Ascending aorta (tissue), 2 donors: ENCODE measurements at regions not wholly inside any gene's neighbourhood (a gene's known extent, or its start where the extent isn't known, plus 50 kb on each side); places are given as distances from the start of the nearest gene placed in this dataset.

ENCODE experiments used
- DNase-seq, 2 donors: peaks; one replicate each; pipeline ENCODE4 v3.0.0-alpha.2; 2019; ENCODE audit warnings: low spot score in 2 of 2
- H3K27ac ChIP-seq, 2 donors: fragments of 200-600 bp; sonication (generic); one replicate each; pipeline ENCODE4 v1.5.1; 2016 to 2017; ENCODE audit warnings: mild to moderate bottlenecking in 1 of 2
- H3K27me3 ChIP-seq: fragments of 200-600 bp; sonication (generic); one replicate; pipeline ENCODE4 v1.5.1; 2017
- H3K36me3 ChIP-seq, 2 donors: fragments of 200-600 bp; sonication (generic); one replicate each; pipeline ENCODE4 v1.5.1; 2016
- H3K4me1 ChIP-seq, 2 donors: fragments of 200-600 bp; sonication (generic); one replicate each; pipeline ENCODE4 v1.5.1; 2016 to 2017; ENCODE audit warnings: mild to moderate bottlenecking in 1 of 2
- H3K4me3 ChIP-seq, 2 donors: fragments of 200-600 bp; sonication (generic); one replicate each; pipeline ENCODE4 v1.5.1; 2016 to 2017; ENCODE audit warnings: mild to moderate bottlenecking in 1 of 2
- H3K9me3 ChIP-seq, 2 donors: fragments of 200-600 bp; sonication (generic); one replicate each; pipeline ENCODE4 v1.5.1; 2016
- intact Hi-C: fragments of 100-400 bp; cut with DNase I; formaldehyde crosslinking; loops from one replicate; pipeline ENCODE4 v1.15.1; 2023
- TF ChIP-seq, protein P1 (sequence below), 3 experiments: fragments of 200-600 bp in 2 of 3; fragments of 450-650 bp in 1 of 3; sonication (generic) in 2 of 3; IDR thresholded peaks; one replicate each; pipeline ENCODE4 v1.5.1; 2016 to 2019; ENCODE audit warnings: antibody characterized with exemption in 3 of 3, mild to moderate bottlenecking in 1 of 3, moderate library complexity in 1 of 3

DNA sequence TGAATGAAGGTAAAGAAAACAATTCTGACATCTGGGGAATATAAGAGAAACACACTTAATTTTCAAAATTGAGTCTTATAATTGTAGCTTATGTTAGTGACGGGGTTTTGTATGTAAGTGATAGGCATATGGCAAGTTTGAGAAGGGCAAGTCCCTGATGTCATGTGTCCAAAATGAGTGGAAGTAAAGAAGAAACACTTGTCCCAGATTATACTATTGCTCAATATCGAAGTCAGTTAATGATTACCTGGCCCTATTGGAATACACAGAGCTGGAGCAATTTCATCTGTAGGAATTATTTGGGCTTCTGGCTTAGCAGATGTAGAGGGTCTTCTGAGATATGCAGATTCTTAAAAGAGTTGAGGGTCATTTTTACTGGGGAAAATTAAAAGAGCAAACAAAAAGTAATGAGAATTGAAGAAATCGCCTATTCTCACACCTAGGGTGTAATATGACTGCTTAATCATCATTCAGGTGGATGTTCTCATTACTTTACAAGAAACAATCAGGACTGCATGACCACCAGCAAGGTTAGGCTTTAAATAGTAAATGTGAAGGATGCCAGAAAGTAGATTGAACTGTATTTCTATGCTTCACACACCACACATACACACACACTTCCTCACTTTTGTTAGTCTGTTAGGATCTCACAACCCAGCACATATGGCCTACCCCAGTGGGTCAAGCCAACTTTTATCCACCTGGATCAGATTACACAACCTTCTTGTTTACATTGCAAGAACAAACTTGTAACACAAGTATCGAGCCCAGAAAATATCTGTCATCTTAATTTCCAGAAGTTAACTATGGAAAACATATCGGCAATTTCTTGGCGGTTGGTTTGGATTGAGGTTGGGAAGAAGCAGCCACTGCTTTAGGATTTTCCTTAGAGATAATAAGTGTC, 183.3 kb upstream of the LRRC3B start:
- Histone ChIP-seq H3K9me3 (no peaks in the 10 kb centered on the region), H3K4me1 (no peaks in the 10 kb centered on the region), H3K4me3 (no peak overlapping the region), H3K27me3 (no peaks in the 10 kb centered on the region), H3K27ac (no peak overlapping the region), H3K36me3 (no peaks in the 10 kb centered on the region)
- no peak for DNase-seq
- intact Hi-C loops = no loop called here
- TF ChIP-seq, protein P1, sequence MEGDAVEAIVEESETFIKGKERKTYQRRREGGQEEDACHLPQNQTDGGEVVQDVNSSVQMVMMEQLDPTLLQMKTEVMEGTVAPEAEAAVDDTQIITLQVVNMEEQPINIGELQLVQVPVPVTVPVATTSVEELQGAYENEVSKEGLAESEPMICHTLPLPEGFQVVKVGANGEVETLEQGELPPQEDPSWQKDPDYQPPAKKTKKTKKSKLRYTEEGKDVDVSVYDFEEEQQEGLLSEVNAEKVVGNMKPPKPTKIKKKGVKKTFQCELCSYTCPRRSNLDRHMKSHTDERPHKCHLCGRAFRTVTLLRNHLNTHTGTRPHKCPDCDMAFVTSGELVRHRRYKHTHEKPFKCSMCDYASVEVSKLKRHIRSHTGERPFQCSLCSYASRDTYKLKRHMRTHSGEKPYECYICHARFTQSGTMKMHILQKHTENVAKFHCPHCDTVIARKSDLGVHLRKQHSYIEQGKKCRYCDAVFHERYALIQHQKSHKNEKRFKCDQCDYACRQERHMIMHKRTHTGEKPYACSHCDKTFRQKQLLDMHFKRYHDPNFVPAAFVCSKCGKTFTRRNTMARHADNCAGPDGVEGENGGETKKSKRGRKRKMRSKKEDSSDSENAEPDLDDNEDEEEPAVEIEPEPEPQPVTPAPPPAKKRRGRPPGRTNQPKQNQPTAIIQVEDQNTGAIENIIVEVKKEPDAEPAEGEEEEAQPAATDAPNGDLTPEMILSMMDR (IDR thresholded peaks at IDR 0.05) = no peak

DNA sequence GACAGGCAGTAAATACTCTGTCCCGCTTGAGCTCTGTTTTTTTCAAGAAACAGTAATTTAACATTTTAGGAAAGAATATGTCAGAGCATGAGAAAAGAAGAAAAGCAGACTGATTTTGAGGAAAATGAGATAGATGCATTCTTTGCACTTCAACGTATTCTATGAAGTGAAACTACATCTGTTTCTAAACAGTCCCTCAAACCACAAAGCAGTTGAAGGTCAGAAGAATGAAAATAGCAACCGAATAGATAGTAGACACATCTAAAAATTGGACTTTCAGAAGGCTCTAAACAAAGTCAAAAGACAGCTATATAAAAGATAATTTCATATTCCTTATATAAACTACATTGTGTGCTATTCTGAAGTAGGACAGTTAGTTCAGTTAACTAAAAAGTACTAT, 172.6 kb upstream of the LRRC3B start:
- no peaks in the 10 kb centered on the region for H3K27me3 ChIP-seq
- H3K4me3 ChIP-seq = no peak overlapping the region
- no peak overlapping the region for H3K27ac ChIP-seq
- no peaks in the 10 kb centered on the region for H3K4me1 ChIP-seq
- no peaks in the 10 kb centered on the region for H3K36me3 ChIP-seq
- intact Hi-C loops = no loop called here
- DNase-seq = no peak
- H3K9me3 ChIP-seq = no peaks in the 10 kb centered on the region
- TF ChIP-seq, protein P1 (IDR thresholded peaks at IDR 0.05) = no peak

DNA sequence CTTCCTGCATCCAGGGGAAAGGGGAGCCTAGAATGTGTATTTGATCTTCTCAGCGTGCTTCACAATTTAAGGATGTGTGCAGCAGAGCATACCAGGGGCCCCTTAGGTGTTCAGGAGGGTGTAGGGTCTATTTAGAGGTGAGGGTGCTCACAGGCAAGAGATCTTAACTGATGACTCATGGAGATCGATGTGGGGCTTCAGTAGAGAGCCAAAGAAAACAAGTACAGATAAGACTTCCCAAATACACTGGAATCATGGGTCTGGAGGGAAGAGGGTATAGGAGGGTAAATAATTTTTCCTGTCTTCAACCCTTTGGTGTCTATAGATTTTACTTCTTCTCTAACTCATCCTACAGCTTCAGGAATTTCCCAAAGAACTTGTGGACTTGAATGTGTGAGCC, 170.2 kb upstream of the LRRC3B start:
- no peak overlapping the region for H3K4me3 ChIP-seq
- intact Hi-C loops = no loop called here
- DNase-seq = no peak
- H3K4me1 ChIP-seq = no peaks in the 10 kb centered on the region
- H3K27ac ChIP-seq = no peak overlapping the region
- H3K27me3 ChIP-seq = no peaks in the 10 kb centered on the region
- H3K9me3 ChIP-seq = no peaks in the 10 kb centered on the region
- TF ChIP-seq, protein P1 (IDR thresholded peaks at IDR 0.05) = no peak
- no peaks in the 10 kb centered on the region for H3K36me3 ChIP-seq

DNA sequence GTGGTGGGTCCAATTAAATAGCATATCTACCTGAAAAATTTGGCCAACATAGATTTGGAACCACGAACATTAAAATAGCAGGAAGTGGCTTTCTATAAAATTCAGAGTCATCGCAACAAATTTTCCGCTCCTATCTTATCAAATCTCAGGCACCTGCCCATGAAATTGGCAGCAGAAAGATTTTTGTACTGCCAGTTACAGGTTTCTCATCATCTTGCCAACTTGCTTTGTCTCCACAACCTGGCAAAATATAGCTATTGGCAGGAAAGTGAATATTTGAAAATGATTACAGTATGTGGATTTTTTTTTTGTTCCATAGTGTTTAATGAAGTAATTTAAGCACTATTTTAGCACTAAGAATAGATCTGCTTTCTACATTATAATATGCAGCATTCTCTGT, 161.6 kb upstream of the LRRC3B start:
- Histone ChIP-seq H3K4me1 (no peaks in the 10 kb centered on the region), H3K36me3 (no peaks in the 10 kb centered on the region), H3K27me3 (no peaks in the 10 kb centered on the region), H3K9me3 (no peaks in the 10 kb centered on the region), H3K4me3 (no peak overlapping the region), H3K27ac (no peak overlapping the region)
- no peak for DNase-seq
- TF ChIP-seq, protein P1 (IDR thresholded peaks at IDR 0.05) = no peak
- intact Hi-C loops = no loop called here

DNA sequence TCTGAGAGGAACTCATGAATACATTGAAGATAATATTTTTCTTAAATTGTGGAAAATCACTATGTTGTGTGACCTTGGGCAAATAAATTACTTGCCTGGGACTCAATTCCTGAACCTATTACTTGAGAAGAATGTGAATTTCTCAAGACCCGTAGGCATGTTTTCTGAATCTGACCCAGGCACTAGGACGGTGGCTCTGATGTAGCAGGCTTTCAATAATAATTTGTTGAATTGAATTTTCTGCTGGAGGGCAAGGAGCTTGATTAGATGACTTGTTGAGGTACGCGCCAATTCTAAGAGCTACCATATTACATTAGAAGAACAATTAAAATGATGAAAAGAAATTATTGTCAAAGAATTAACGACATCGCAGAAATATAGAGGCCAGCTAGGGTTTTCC, 150.2 kb upstream of the LRRC3B start:
- Histone ChIP-seq H3K4me1 (no peaks in the 10 kb centered on the region), H3K4me3 (no peak overlapping the region), H3K36me3 (no peaks in the 10 kb centered on the region), H3K27me3 (no peaks in the 10 kb centered on the region), H3K9me3 (no peaks in the 10 kb centered on the region), H3K27ac (no peak overlapping the region)
- TF ChIP-seq, protein P1 (IDR thresholded peaks at IDR 0.05) = no peak
- DNase-seq = no peak
- intact Hi-C loops = no loop called here
